H9 (cell line): ENCODE measurements at regions not wholly inside any gene's neighbourhood (a gene's known extent, or its start where the extent isn't known, plus 50 kb on each side); places are given as distances from the start of the nearest gene placed in this dataset.

ENCODE experiments used
- DNase-seq: peaks from one replicate; pipeline ENCODE4 v3.0.0-alpha.2; 2017
- H2AFZ ChIP-seq: one replicate; pipeline ENCODE4 v1.6.1; 2013; ENCODE audit warnings: mild to moderate bottlenecking, low read length, control low read depth, moderate library complexity
- H2AK5ac ChIP-seq: 2 replicates; pipeline ENCODE4 v1.6.1; 2013; ENCODE audit warnings: low read length, control low read depth, mixed read lengths; ENCODE audit not compliant: insufficient read length
- H2BK120ac ChIP-seq: one replicate; pipeline ENCODE4 v1.6.1; 2013; ENCODE audit warnings: low read depth, mild to moderate bottlenecking, low read length, control low read depth, inconsistent platforms; ENCODE audit not compliant: poor library complexity, severe bottlenecking
- H2BK12ac ChIP-seq: 2 replicates; pipeline ENCODE4 v1.6.1; 2013; ENCODE audit warnings: low read length, control low read depth, mixed read lengths, low read depth; ENCODE audit not compliant: insufficient read length
- H2BK15ac ChIP-seq: 2 replicates; pipeline ENCODE4 v1.6.1; 2013; ENCODE audit warnings: low read depth, low read length, control low read depth
- H2BK20ac ChIP-seq: one replicate; pipeline ENCODE4 v1.6.1; 2013; ENCODE audit warnings: low read depth, mild to moderate bottlenecking, low read length, control low read depth, inconsistent platforms; ENCODE audit not compliant: poor library complexity, severe bottlenecking
- H2BK5ac ChIP-seq: 2 replicates; pipeline ENCODE4 v1.6.1; 2013; ENCODE audit warnings: low read length, control low read depth, mixed read lengths; ENCODE audit not compliant: insufficient read length
- H3K14ac ChIP-seq: 2 replicates; pipeline ENCODE4 v1.6.1; 2013; ENCODE audit warnings: low read length, control low read depth; ENCODE audit not compliant: insufficient read depth
- H3K18ac ChIP-seq: 2 replicates; pipeline ENCODE4 v1.6.1; 2013; ENCODE audit warnings: low read depth, mild to moderate bottlenecking, mixed read lengths, low read length, control low read depth; ENCODE audit not compliant: insufficient read length
- H3K23ac ChIP-seq: 2 replicates; pipeline ENCODE4 v1.6.1; 2013; ENCODE audit warnings: low read length, control low read depth, mixed read lengths, low read depth; ENCODE audit not compliant: insufficient read length
- H3K23me2 ChIP-seq: 2 replicates; pipeline ENCODE4 v1.6.1; 2013; ENCODE audit warnings: low read depth, mild to moderate bottlenecking, mixed read lengths, low read length, control low read depth; ENCODE audit not compliant: insufficient read length, poor library complexity, severe bottlenecking
- H3K27ac ChIP-seq: 2 replicates; pipeline ENCODE4 v1.5.1; 2013; ENCODE audit warnings: low read length, control low read depth, mixed read lengths, low read depth; ENCODE audit not compliant: insufficient read length
- H3K27me3 ChIP-seq: 2 replicates; pipeline ENCODE4 v1.6.1; 2013; ENCODE audit warnings: low read length, control low read depth, inconsistent platforms; ENCODE audit not compliant: insufficient read depth
- H3K4ac ChIP-seq: 2 replicates; pipeline ENCODE4 v1.6.1; 2013; ENCODE audit warnings: low read depth, mild to moderate bottlenecking, control low read depth, inconsistent platforms, low read length, moderate library complexity
- H3K4me1 ChIP-seq: 2 replicates; pipeline ENCODE4 v1.6.1; 2013; ENCODE audit warnings: low read length, control low read depth, inconsistent platforms; ENCODE audit not compliant: insufficient read depth
- H3K4me2 ChIP-seq: 2 replicates; pipeline ENCODE4 v1.6.1; 2013; ENCODE audit warnings: low read length, control low read depth, mixed read lengths; ENCODE audit not compliant: insufficient read length, insufficient read depth
- H3K56ac ChIP-seq: 2 replicates; pipeline ENCODE4 v1.6.1; 2013; ENCODE audit warnings: low read depth, mild to moderate bottlenecking, mixed read lengths, low read length, control low read depth; ENCODE audit not compliant: insufficient read length
- H3K79me1 ChIP-seq: 2 replicates; pipeline ENCODE4 v1.6.1; 2013; ENCODE audit warnings: low read depth, mild to moderate bottlenecking, moderate library complexity, low read length, control low read depth, inconsistent platforms; ENCODE audit not compliant: insufficient read depth, poor library complexity, severe bottlenecking
- H3K79me2 ChIP-seq: 2 replicates; pipeline ENCODE4 v1.6.1; 2013; ENCODE audit warnings: low read length, control low read depth, inconsistent platforms; ENCODE audit not compliant: insufficient read depth
- H3K9ac ChIP-seq: 2 replicates; pipeline ENCODE4 v1.6.1; 2013; ENCODE audit warnings: low read length, control low read depth, mixed read lengths; ENCODE audit not compliant: insufficient read length; ENCODE audit errors: extremely low read depth
- H3K9me3 ChIP-seq: one replicate; pipeline ENCODE4 v1.6.1; 2013; ENCODE audit warnings: low read depth, low read length, inconsistent platforms; ENCODE audit not compliant: control insufficient read depth
- H3T11ph ChIP-seq: one replicate; pipeline ENCODE4 v1.6.1; 2013; ENCODE audit warnings: mild to moderate bottlenecking, low read length, control low read depth, inconsistent platforms
- H4K20me1 ChIP-seq: one replicate; pipeline ENCODE4 v1.6.1; 2013; ENCODE audit not compliant: control insufficient read depth, insufficient read length, insufficient read depth
- H4K5ac ChIP-seq: 2 replicates; pipeline ENCODE4 v1.6.1; 2013; ENCODE audit warnings: low read depth, mild to moderate bottlenecking, mixed read lengths, low read length, control low read depth; ENCODE audit not compliant: insufficient read length
- H4K8ac ChIP-seq: replicated peaks from 2 replicates; pipeline ENCODE4 v1.6.1; 2013; ENCODE audit warnings: low read length, control low read depth, mixed read lengths, low read depth; ENCODE audit not compliant: insufficient read length
- H4K91ac ChIP-seq: 2 replicates; pipeline ENCODE4 v1.6.1; 2013; ENCODE audit warnings: low read depth, mild to moderate bottlenecking, moderate library complexity, mixed read lengths, low read length, control low read depth; ENCODE audit not compliant: insufficient read length
- H3K27ac Mint-ChIP-seq, 3 experiments: 2 replicates in 2 of 3; 3 replicates in 1 of 3; pipeline ENCODE4 v1.8.0; 2020 to 2021; ENCODE audit warnings: mixed read lengths in 3 of 3, mild to moderate bottlenecking in 1 of 3, moderate library complexity in 1 of 3
- H3K27me3 Mint-ChIP-seq: 2 replicates; pipeline ENCODE4 v1.8.0; 2021; ENCODE audit warnings: low read depth, mild to moderate bottlenecking, moderate library complexity, mixed read lengths
- H3K36me3 Mint-ChIP-seq, 3 experiments: 2 replicates in 2 of 3; 3 replicates in 1 of 3; pipeline ENCODE4 v1.8.0; 2020 to 2021; ENCODE audit warnings: low read depth in 3 of 3, mixed read lengths in 3 of 3; ENCODE audit not compliant: insufficient read depth in 1 of 3
- H3K4me1 Mint-ChIP-seq, 2 experiments: 2 replicates each; pipeline ENCODE4 v1.8.0; 2020; ENCODE audit warnings: mixed read lengths in 2 of 2
- H3K4me3 Mint-ChIP-seq, 2 experiments: 2 replicates in 1 of 2; 3 replicates in 1 of 2; pipeline ENCODE4 v1.8.0; 2020 to 2021; ENCODE audit warnings: mild to moderate bottlenecking in 2 of 2, mixed read lengths in 2 of 2, moderate library complexity in 1 of 2
- H3K9me3 Mint-ChIP-seq, 2 experiments: 2 replicates in 1 of 2; 3 replicates in 1 of 2; pipeline ENCODE4 v1.8.0; 2020; ENCODE audit warnings: mild to moderate bottlenecking in 2 of 2, mixed read lengths in 2 of 2, moderate library complexity in 1 of 2
- CTCF ChIP-seq: fragments of 200-600 bp; sonication (generic); conservative IDR thresholded peaks from 3 replicates; pipeline ENCODE4 v1.8.0; 2021; ENCODE audit warnings: antibody characterized with exemption, mild to moderate bottlenecking
- WGBS: extraction: QIAGEN DNeasy Blood & Tissue Kit; methylation state at CpG from one replicate; pipeline ENCODE4 v1.1.7; 2013; ENCODE audit warnings: missing lambda C conversion rate, low lambda C conversion rate, mixed read lengths; ENCODE audit not compliant: insufficient read length; ENCODE audit errors: extremely low coverage; 5-methylcytosine and 5-hydroxymethylcytosine counted together

DNA sequence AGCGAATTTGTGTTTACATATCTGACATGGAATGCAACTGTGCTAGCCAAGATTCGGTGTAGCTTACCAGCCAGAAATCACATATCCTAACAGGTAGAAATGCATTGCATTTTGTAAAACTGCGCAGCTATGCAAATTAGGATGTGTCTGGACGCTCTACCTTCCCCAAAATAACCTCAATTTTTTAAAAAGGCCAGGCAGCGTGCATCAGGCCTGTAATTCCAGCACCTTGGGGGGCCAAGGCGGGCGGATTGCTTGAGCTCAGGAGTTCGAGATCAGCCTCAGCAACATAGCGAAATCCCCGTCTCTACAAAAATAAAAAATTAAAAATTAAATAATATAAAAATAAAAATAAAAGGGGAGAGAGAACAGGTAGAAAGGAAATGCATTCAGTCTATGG is 305.0 kb downstream of the TYW1 start:
- Histone ChIP-seq H2BK15ac (no peak overlapping the region), H2BK5ac (no peak overlapping the region), H2BK120ac (no peak overlapping the region), H3K27me3 (no peaks in the 10 kb centered on the region), H2BK12ac (no peak overlapping the region), H2BK20ac (no peak overlapping the region), H3K79me2 (no peaks in the 10 kb centered on the region), H3K4me1 (no peaks in the 10 kb centered on the region; the same call in 1 of the 2 replicates), H2AFZ (no peak overlapping the region), H3K27ac (no peak overlapping the region), H3K18ac (no peak overlapping the region), H2AK5ac (no peak overlapping the region), H3K4ac (no peak overlapping the region), H3K4me2 (peak overlapping the region; percentile 58), H4K20me1 (no peaks in the 10 kb centered on the region), H3K9ac (peak overlapping the region; percentile 82), H3T11ph (no peak overlapping the region), H4K91ac (no peak overlapping the region), H4K8ac (no peak overlapping the region), H3K23me2 (peaks cover 3% of the 10 kb centered on the region), H3K23ac (no peak overlapping the region), H3K9me3 (no peaks in the 10 kb centered on the region), H3K79me1 (no peaks in the 10 kb centered on the region), H3K14ac (no peak overlapping the region), H3K56ac (no peak overlapping the region), H4K5ac (no peak overlapping the region)
- no peak for DNase-seq
- Mint-ChIP-seq H3K27me3 (no peaks in the 10 kb centered on the region), H3K9me3 (no peaks in the 10 kb centered on the region), H3K4me3 (peak overlapping the region; percentile 91 to 92), H3K27ac (peak overlapping the region in 1 of 3 experiments; percentile 94; a peak in 2 of 7 replicates), H3K36me3 (peaks cover 5 to 23% (median 15%) of the 10 kb centered on the region in 3 experiments; a peak in 6 of 7 replicates), H3K4me1 (peaks cover 3 to 9% of the 10 kb centered on the region in 2 experiments)
- no peak for TF ChIP-seq CTCF
- WGBS, result no CpG with 5 or more reads among the region's 10 CpGs
